Astrocyte (in vitro differentiated cells and primary cell): ENCODE measurements at regions not wholly inside any gene's neighbourhood (a gene's known extent, or its start where the extent isn't known, plus 50 kb on each side); places are given as distances from the start of the nearest gene placed in this dataset.

Experiments used
- CTCF ChIP-seq: IDR thresholded peaks from 2 replicates; pipeline ENCODE4 v1.5.1; 2011; ENCODE audit warnings: low read depth, mild to moderate bottlenecking, inconsistent platforms, low read length, moderate library complexity; ENCODE audit not compliant: insufficient read depth
- EZH2 ChIP-seq: IDR thresholded peaks from 2 replicates; pipeline ENCODE4 v1.6.1; 2012; ENCODE audit warnings: mild to moderate bottlenecking, low read length, inconsistent platforms; ENCODE audit not compliant: insufficient read depth

- TF ChIP-seq EZH2 (no peak), CTCF (no peak)
These were observed 138.6 kb upstream of the UMPS start for GRCh38 chr3:124591699-124592098.
